ENCODE measurements at regions not wholly inside any gene's neighbourhood (a gene's known extent, or its start where the extent isn't known, plus 50 kb on each side); places are given as distances from the start of the nearest gene placed in this dataset.

DNA sequence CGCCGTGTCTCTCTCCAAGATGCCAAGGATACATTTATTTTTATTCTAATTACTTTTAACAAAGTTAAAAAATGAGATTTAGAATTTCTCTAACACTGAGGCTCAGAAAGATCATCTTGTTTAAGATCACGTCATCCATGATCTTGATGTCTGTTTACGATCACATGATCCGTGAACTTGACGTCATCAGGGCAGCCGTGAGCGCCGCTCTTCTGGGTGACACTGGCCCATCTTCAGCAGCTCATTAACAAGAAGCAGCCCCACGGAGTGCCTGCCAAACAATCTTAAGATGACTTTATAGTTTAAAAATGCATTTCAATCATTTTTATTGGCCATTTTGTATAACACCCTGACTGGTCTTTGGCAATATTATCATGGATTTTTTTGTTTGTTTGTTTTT lies 291.1 kb upstream of the PRKCQ start:
- H3K4me3 Mint-ChIP-seq, result no peak overlapping the region
- H3K36me3 Mint-ChIP-seq, result no peaks in the 10 kb centered on the region
- no peaks in the 10 kb centered on the region for H3K9me3 Mint-ChIP-seq
- DNase-seq (no peak), ATAC-seq (no peak)
- POLR2A ChIA-PET, result no interaction called here
- peaks cover 0 to 2% (median 0%) of the 10 kb centered on the region in 4 donors for H3K4me1 Mint-ChIP-seq
- peaks cover 7 to 35% (median 23%) of the 10 kb centered on the region in 5 donors for H3K27me3 Mint-ChIP-seq
- no peak overlapping the region for H3K27ac Mint-ChIP-seq

DNA sequence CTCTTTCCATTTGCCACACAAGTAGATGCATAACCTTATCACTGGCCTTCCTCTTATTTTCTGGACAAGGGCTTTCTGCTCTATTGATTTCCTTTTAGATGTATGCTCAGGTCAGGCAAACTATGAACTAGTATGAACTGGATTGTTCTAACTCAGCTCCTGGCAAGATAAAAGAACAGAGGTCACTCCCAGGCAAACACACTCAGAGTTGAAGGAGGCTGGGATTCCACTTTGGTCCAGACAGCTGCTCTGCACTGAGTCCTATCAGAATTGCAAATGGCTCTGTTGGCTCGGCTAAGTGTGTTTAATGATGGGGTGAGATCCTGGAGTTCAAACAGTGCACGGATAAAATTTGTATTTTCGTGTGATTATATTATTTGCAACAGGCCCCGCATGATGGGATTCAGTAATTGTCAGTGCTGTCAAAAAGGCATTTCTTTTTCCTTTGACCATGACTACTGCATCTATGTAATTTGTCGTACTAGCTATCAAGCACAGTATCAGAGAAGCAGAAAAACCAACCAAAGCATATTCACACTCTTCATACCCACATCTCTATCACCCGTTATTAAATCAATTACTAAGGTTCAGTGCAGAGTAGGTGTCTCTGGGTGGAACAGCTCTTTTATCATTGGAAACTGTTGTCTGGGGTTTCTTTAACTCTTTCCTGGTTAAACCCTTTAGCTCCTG lies 288.1 kb upstream of the PRKCQ start:
- Mint-ChIP-seq H3K4me3 (no peak overlapping the region), H3K27ac (no peak overlapping the region), H3K9me3 (peaks cover 0 to 3% (median 0%) of the 10 kb centered on the region in 9 donors), H3K36me3 (no peaks in the 10 kb centered on the region), H3K27me3 (peaks cover 8 to 32% (median 15%) of the 10 kb centered on the region in 5 donors), H3K4me1 (peaks cover 0 to 2% (median 0%) of the 10 kb centered on the region in 4 donors)
- ATAC-seq, result no peak
- POLR2A ChIA-PET, result no interaction called here
- no peak for DNase-seq

DNA sequence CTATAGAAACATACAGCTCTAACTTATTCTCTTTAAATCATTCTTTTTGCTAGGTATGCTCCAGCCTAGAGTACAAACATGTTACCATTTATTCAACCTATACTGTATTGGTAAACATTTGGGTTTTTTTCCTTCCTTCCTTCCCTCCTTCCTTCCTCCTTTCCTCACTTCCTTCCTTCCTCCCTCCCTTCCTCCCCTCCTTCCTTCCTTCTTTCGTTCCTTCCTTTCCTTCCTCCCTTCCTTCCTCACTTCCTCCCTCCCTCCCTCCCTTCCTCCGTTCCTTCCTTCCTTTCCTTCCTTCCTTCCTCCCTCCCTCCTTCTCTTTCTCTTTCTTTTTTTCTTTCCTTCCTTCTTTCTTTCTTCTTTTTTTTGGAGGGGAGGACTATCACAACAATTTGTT lies 286.7 kb upstream of the PRKCQ start:
- Mint-ChIP-seq H3K4me1 (peaks cover 0 to 2% (median 0%) of the 10 kb centered on the region in 4 donors), H3K4me3 (no peak overlapping the region), H3K9me3 (peaks cover 0 to 9% (median 0%) of the 10 kb centered on the region in 9 donors), H3K27ac (no peak overlapping the region), H3K36me3 (no peaks in the 10 kb centered on the region), H3K27me3 (peaks cover 8 to 28% (median 15%) of the 10 kb centered on the region in 5 donors)
- POLR2A ChIA-PET, result no interaction called here
- DNase-seq (no peak), ATAC-seq (no peak)

DNA sequence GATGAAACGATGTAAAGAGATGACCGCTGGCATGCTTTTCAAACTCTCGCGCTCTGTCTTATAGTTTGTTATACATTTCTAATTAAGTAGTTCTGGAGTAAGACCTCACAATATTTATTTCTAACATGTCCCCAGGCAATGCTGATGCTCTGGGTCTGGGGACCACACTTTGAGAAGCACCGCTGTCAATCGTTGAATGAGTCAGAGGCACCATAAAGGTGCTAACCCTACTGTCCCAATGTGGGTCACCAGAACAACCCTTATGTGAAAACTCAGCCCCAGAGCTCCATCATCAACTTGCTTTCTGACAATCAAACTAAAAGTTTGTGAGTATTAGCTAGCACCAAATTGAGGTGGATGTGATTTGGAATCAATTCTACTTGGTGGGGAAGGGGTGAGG lies 284.1 kb upstream of the PRKCQ start:
- POLR2A ChIA-PET, result no interaction called here
- peaks cover 7 to 29% (median 11%) of the 10 kb centered on the region in 5 donors for H3K27me3 Mint-ChIP-seq
- H3K4me1 Mint-ChIP-seq, result peaks cover 0 to 2% (median 0%) of the 10 kb centered on the region in 4 donors
- H3K4me3 Mint-ChIP-seq, result no peak overlapping the region
- H3K9me3 Mint-ChIP-seq, result peaks cover 0 to 9% (median 0%) of the 10 kb centered on the region in 9 donors
- no peak for DNase-seq
- no peak for ATAC-seq
- no peaks in the 10 kb centered on the region for H3K36me3 Mint-ChIP-seq
- no peak overlapping the region for H3K27ac Mint-ChIP-seq

DNA sequence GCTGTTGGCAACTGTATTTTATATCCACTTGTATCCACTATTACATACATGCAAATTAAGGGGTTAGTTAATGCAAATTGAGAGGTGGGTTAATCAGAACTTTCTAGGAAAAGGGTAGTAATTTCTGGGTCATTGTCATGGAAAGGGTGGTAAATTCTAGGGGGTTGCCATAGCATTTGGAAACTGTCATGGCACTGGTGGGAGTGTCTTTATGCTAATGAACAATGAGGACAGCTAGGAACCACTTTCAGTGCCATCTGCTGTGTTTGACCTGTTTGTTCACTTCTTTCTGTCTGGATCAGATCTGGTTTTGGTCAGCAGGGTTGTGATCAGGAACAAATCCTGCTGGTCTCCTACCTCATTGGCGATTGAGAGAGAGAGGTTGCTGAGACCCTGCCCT lies 283.3 kb upstream of the PRKCQ start:
- POLR2A ChIA-PET, result no interaction called here
- peaks cover 0 to 9% (median 0%) of the 10 kb centered on the region in 9 donors for H3K9me3 Mint-ChIP-seq
- H3K4me1 Mint-ChIP-seq, result peaks cover 0 to 2% (median 0%) of the 10 kb centered on the region in 4 donors
- no peak overlapping the region for H3K4me3 Mint-ChIP-seq
- H3K36me3 Mint-ChIP-seq, result no peaks in the 10 kb centered on the region
- DNase-seq (no peak), ATAC-seq (no peak)
- peaks cover 8 to 36% (median 11%) of the 10 kb centered on the region in 5 donors for H3K27me3 Mint-ChIP-seq
- H3K27ac Mint-ChIP-seq, result peak overlapping the region in 1 of 10 donors; percentile 1

DNA sequence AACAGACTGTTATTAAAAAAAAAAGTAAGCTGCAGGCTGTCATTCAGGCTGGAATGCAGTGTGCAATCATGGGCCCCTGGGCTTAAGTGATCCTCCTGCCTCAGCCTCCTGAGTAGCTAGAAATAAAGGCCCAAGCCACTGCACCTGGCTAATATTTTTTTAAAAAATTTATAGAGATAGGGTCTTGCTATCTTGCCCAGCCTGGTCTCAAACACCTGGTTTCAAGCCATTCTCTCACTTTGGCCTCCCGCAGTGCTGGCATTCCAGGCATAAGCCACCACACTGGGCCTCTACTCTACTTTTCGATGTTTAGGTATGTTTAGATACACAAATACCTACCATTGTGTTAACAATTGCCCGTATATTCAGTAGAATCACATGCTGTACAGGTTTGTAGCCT lies 270.4 kb upstream of the PRKCQ start:
- POLR2A ChIA-PET, result no interaction called here
- Mint-ChIP-seq H3K9me3 (peaks cover 0 to 2% (median 0%) of the 10 kb centered on the region in 9 donors), H3K27me3 (peaks cover 4 to 22% (median 9%) of the 10 kb centered on the region in 5 donors), H3K4me3 (no peak overlapping the region), H3K36me3 (no peaks in the 10 kb centered on the region), H3K4me1 (no peaks in the 10 kb centered on the region), H3K27ac (no peak overlapping the region)
- ATAC-seq (no peak), DNase-seq (no peak)

DNA sequence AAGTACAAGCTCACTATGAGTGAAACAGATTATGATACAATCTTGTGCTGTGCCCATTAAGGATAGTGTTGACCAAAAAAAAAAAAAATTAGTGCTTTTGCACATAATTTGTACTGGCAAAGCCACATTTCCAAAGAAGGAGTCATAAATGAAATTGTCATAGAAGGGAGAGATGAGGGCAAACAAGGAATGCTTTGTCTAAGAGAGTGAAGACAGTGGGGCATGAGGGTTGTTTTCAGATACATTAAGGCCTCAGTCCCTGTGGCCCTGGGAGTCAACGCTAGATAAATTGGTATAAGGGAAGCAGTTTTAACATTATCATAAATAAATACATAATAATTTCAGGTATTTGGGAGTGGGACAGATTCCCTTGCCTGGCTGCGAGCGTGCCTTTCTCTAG lies 267.5 kb upstream of the PRKCQ start:
- Mint-ChIP-seq H3K4me1 (no peaks in the 10 kb centered on the region), H3K4me3 (no peak overlapping the region), H3K27ac (no peak overlapping the region), H3K9me3 (peaks cover 0 to 2% (median 0%) of the 10 kb centered on the region in 9 donors), H3K36me3 (no peaks in the 10 kb centered on the region), H3K27me3 (peaks cover 2 to 25% (median 7%) of the 10 kb centered on the region in 5 donors)
- DNase-seq, result no peak
- POLR2A ChIA-PET, result no interaction called here
- no peak for ATAC-seq

DNA sequence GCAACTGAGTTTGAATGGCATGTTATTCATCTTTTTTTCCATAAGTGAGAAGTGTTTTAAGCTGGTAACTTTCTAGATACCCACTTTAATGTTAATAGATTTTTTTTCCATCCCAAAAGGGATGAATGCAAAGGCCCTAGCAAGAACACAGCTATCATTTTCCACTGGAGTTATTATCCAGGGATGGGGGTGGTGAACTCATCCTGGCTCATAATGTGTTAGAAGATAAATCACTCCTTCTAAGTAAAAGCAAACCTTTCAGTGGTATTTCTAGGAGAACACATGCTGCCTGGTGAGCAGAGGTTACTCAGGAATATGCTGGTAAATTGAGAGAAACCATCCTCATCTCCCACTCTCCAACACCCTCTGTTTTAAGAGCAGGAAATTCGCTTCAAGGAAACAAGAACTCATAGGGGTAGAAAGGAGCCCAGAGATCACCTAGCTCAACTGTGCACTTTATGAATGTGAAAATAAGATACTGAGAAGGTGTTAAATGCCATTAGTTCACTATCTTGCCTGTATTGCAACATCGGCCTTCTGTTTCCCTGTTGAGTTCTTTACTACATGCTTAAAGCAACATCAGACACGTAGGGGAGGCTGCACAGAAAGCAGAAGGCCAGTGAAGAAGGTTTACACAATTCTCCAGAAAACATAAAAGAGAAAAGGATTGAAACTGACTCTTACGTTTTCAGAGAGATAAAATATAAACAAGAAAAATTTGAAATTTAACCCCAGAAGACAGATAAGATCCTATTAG lies 264.0 kb upstream of the PRKCQ start:
- H3K36me3 Mint-ChIP-seq, result no peaks in the 10 kb centered on the region
- ATAC-seq (no peak), DNase-seq (no peak)
- H3K9me3 Mint-ChIP-seq, result peaks cover 0 to 2% (median 0%) of the 10 kb centered on the region in 9 donors
- H3K27me3 Mint-ChIP-seq, result peaks cover 6 to 21% (median 13%) of the 10 kb centered on the region in 5 donors
- H3K4me1 Mint-ChIP-seq, result peaks cover 0 to 2% (median 0%) of the 10 kb centered on the region in 4 donors
- H3K4me3 Mint-ChIP-seq, result no peak overlapping the region
- no peak overlapping the region for H3K27ac Mint-ChIP-seq
- POLR2A ChIA-PET, result no interaction called here

DNA sequence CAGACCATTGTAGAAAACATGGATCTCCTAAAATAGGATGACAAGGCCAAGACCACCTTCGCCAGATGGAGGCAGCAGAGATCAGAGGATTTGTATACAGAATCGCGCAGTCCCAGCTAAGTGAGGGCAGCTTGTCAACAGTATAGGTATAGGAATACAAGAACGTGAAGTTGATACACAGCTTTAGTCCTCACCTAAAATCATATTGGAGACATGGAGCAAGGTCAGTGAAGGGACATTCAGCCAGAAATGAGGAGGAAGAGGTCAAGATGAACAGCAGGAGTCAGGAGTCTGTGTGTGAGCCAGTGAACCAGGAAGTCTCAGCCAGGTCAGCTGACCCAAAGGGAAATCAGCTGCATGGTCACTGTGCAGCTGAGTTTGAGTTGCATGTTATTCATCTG lies 263.4 kb upstream of the PRKCQ start:
- no peak for ATAC-seq
- H3K27ac Mint-ChIP-seq, result no peak overlapping the region
- H3K36me3 Mint-ChIP-seq, result no peaks in the 10 kb centered on the region
- no peak overlapping the region for H3K4me3 Mint-ChIP-seq
- peaks cover 6 to 21% (median 13%) of the 10 kb centered on the region in 5 donors for H3K27me3 Mint-ChIP-seq
- peaks cover 0 to 2% (median 0%) of the 10 kb centered on the region in 9 donors for H3K9me3 Mint-ChIP-seq
- POLR2A ChIA-PET, result interaction anchor here (0.5 kb wide), 1 partner anchor 197 kb away, joined by 5 read pairs; no protein-coding TSS in a partner anchor
- no peak for DNase-seq
- H3K4me1 Mint-ChIP-seq, result peaks cover 0 to 2% (median 0%) of the 10 kb centered on the region in 4 donors

DNA sequence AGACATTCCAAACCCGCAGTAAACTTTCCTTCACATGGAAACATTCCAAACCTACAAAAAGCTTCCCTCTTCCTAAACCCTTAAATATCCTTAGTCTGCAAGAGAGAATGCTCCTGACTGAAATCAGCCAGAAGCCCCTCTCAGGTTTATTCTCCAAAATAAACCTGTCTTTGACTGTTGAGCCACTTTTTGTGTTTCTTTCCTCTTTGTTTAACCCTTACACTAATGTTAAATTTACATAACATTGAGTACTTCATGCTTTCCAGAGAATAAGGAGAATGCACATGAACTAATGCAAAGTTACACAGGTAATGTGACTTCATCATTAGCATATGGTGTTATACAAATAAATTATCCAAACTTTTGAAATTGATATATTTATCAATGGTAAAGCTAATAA lies 262.6 kb upstream of the PRKCQ start:
- Mint-ChIP-seq H3K27me3 (peaks cover 6 to 19% (median 13%) of the 10 kb centered on the region in 5 donors), H3K9me3 (peaks cover 0 to 2% (median 0%) of the 10 kb centered on the region in 9 donors), H3K4me3 (no peak overlapping the region), H3K36me3 (no peaks in the 10 kb centered on the region), H3K4me1 (peaks cover 0 to 2% (median 0%) of the 10 kb centered on the region in 4 donors), H3K27ac (no peak overlapping the region)
- DNase-seq (no peak), ATAC-seq (no peak)
- POLR2A ChIA-PET, result no interaction called here

DNA sequence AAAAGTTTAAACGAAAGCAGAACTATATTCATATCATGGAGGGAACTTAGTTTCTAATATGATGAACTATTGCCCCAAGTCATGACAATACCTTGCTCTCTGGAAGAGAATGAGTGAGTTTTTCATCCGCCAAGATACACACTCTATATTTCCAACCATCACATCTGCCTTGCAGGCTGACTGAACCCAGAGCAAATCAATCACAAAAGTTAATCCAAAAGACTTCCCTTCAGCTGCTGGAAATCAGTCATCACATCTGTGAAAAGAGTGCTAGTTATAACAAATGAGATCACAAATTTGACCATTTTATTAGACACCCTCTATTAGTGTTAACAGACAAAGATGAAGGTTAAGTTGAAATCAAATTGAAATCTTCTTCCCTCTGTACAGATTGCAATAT lies 261.7 kb upstream of the PRKCQ start:
- Mint-ChIP-seq H3K4me1 (peaks cover 0 to 2% (median 0%) of the 10 kb centered on the region in 4 donors), H3K4me3 (no peak overlapping the region), H3K36me3 (no peaks in the 10 kb centered on the region), H3K27me3 (peaks cover 6 to 14% (median 10%) of the 10 kb centered on the region in 5 donors), H3K9me3 (peaks cover 0 to 2% (median 0%) of the 10 kb centered on the region in 9 donors), H3K27ac (no peak overlapping the region)
- ATAC-seq (no peak), DNase-seq (no peak)
- POLR2A ChIA-PET, result no interaction called here

DNA sequence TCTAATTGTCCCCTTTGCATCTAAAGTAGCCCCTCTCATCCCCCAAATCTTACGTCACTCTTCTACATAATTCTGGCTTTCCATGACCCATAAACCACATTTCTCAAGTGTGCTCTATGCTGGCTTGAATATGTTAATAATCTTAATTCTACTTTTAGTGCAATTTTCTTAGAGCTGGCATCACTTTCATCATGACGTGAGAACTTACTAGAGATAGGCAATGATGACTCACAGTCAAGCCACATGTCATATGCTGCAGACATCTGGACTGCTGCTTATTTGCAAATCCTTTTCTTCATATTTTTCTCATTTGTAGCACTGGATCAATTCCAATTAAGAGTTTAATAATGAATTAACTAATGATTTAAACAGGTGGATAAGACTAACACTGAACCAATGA lies 260.7 kb upstream of the PRKCQ start:
- peaks cover 0 to 2% (median 0%) of the 10 kb centered on the region in 9 donors for H3K9me3 Mint-ChIP-seq
- ATAC-seq (no peak), DNase-seq (no peak)
- H3K36me3 Mint-ChIP-seq, result no peaks in the 10 kb centered on the region
- peaks cover 6 to 14% (median 9%) of the 10 kb centered on the region in 5 donors for H3K27me3 Mint-ChIP-seq
- peak overlapping the region in 1 of 10 donors; percentile 38 for H3K27ac Mint-ChIP-seq
- POLR2A ChIA-PET, result interaction anchor here (0.5 kb wide), 1 partner anchor 574 kb away, joined by 4 read pairs; no protein-coding TSS in a partner anchor
- peaks cover 0 to 2% (median 0%) of the 10 kb centered on the region in 4 donors for H3K4me1 Mint-ChIP-seq
- H3K4me3 Mint-ChIP-seq, result no peak overlapping the region

DNA sequence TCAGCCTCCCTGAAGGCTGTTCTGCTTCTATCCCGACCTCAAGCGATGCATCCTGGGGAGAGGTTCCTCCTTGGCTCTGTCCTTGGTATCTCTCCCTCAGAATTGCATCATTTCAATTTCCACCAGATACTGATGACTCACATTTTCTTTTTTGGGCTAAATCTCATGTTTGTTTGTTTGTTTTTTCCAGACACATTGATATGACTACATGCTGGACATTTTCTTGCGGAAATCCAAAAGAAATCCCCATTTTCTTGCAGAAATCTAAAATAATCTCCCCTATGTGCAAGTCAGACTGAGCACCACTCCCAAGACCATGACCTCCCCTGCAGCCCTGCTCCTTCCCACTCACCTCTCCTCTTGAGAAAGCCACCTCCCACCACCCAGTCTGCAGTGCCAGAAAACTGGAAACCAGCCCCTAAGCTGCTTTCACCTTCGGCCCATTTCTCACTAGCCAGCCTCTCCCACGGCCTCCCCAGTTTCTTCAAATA lies 260.2 kb upstream of the PRKCQ start:
- Mint-ChIP-seq H3K9me3 (no peaks in the 10 kb centered on the region), H3K4me1 (peaks cover 0 to 2% (median 0%) of the 10 kb centered on the region in 4 donors), H3K27ac (peak overlapping the region in 1 of 10 donors; percentile 38), H3K36me3 (no peaks in the 10 kb centered on the region), H3K4me3 (no peak overlapping the region), H3K27me3 (peaks cover 6 to 14% (median 9%) of the 10 kb centered on the region in 5 donors)
- no peak for DNase-seq
- POLR2A ChIA-PET, result no interaction called here
- ATAC-seq, result no peak

Measured in naive thymus-derived CD8-positive, alpha-beta T cell (primary cell).